Heart left ventricle (tissue), 13 donors: ENCODE measurements at regions not wholly inside any gene's neighbourhood (a gene's known extent, or its start where the extent isn't known, plus 50 kb on each side); places are given as distances from the start of the nearest gene placed in this dataset.

Source experiments
- POLR2A ChIP-seq, 2 donors: fragments of 450-650 bp; IDR thresholded peaks; one replicate each; pipeline ENCODE4 v1.6.1; 2017; ENCODE audit warnings: antibody characterized with exemption in 2 of 2, mild to moderate bottlenecking in 2 of 2, moderate library complexity in 2 of 2
- TF ChIP-seq, protein P1 (sequence below), 12 donors: fragments of 200-600 bp; sonication (generic) in 4 of 12; IDR thresholded peaks; one replicate each; pipeline versions ENCODE4 v1.5.0 to v1.8.0; 2018 to 2022; ENCODE audit warnings: antibody characterized with exemption in 12 of 12, mild to moderate bottlenecking in 5 of 12
- donor health status: ischemic (EF 13 %, LVEDD 7.1; RV severe dilation, severe dysfunction).
- donor health status: DM: no; HTN: yes; CAD: no.
- donor health status: DM: no; HTN: no; CAD: no.
- donor health status: ischemic (EF 25% LVEDD 6.9; RV normal size, moderate dysfunction).
- donor health status: ischemic (EF 25% LVEDD 5.7; RV mildly dilated, moderate dysfunction).
- donor health status: ischemic (EF 35%, LVEDD 5.7; RV mildly dilated, moderate dysfunction).
- donor health status: nonischemic (EF 11% LVEDD 7.7; RV severe dilation, severe dysfunction).
- donor health status: DM: yes; HTN: yes; CAD: no.
- donor health status: PGD.
- donor health status: ischemic (EF 29% LVEDD 5.4; RV normal size, mild dysfunction).
- donor health status: nonischemic (EF 23%, LVEDD 6.1; RV moderate dilation, normal function).

DNA sequence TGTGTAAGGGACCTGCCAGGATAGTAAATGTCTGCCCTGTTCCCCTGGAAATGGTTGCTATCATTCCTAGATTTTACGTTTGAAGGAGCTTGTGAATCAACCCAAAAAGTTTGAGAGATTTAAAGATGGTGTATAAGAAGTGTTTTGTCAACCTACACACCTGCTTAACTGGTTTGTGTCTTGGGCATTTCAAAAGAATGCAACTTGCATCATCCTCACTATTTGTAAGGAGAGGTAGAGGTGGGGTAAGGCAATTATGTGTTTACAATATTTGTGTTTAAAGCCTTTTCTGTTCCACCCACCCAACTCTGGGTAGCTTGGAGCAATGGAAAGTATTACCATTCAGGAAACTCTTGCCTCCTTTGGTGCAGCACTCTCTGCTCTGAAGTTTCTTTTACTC is 314.2 kb upstream of the RARB start:
- TF ChIP-seq, protein P1, sequence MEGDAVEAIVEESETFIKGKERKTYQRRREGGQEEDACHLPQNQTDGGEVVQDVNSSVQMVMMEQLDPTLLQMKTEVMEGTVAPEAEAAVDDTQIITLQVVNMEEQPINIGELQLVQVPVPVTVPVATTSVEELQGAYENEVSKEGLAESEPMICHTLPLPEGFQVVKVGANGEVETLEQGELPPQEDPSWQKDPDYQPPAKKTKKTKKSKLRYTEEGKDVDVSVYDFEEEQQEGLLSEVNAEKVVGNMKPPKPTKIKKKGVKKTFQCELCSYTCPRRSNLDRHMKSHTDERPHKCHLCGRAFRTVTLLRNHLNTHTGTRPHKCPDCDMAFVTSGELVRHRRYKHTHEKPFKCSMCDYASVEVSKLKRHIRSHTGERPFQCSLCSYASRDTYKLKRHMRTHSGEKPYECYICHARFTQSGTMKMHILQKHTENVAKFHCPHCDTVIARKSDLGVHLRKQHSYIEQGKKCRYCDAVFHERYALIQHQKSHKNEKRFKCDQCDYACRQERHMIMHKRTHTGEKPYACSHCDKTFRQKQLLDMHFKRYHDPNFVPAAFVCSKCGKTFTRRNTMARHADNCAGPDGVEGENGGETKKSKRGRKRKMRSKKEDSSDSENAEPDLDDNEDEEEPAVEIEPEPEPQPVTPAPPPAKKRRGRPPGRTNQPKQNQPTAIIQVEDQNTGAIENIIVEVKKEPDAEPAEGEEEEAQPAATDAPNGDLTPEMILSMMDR (IDR thresholded peaks at IDR 0.05): no peak
- no peak for TF ChIP-seq POLR2A (IDR thresholded peaks at IDR 0.05)
